ENCODE measurements at regions not wholly inside any gene's neighbourhood (a gene's known extent, or its start where the extent isn't known, plus 50 kb on each side); places are given as distances from the start of the nearest gene placed in this dataset.

DNA sequence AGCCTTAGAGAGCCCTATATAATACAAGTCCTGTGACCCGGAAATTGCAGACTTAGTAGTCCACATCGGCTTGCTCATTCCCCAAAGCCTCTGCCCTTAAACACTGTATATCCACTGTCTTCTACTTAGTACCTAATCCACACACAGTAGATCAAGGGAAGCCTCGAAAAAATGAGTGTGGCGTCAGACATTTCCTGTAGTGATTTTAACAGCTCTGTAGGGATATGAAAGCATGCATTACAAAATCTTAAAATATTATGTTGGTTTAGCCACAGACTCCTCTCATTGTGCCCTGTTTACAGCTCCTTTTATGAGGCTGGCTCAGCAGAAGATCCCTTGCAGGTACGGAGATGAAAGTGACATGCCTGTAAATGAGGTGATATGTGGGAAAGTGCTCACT is 416.3 kb downstream of the LIG4 start:
- no peaks in the 10 kb centered on the region for H3K9me2 ChIP-seq (ENCODE audit: insufficient read depth)
- BruUV-seq (replicated peaks): no TSS peak
- H3K4me3 ChIP-seq (replicated peaks in 1 of 2; ENCODE audit: low read depth in 1 of 2, low read length in 2 of 2): no peak overlapping the region
- no peaks in the 10 kb centered on the region for H3K36me3 ChIP-seq (ENCODE audit: control insufficient read depth in 1 of 2, insufficient read depth in 2 of 2, low read length in 2 of 2)
- TF ChIP-seq JUND (IDR thresholded peaks at IDR 0.05) (no peak), ZFX (IDR thresholded peaks at IDR 0.05) (no peak), ZNF274 (IDR thresholded peaks at IDR 0.05; ENCODE audit: low read depth, low read length) (no peak), ELF1 (IDR thresholded peaks at IDR 0.05; ENCODE audit: borderline replicate concordance, low read depth) (no peak), SRF (IDR thresholded peaks at IDR 0.05; ENCODE audit: low read depth) (no peak), SP1 (IDR thresholded peaks at IDR 0.05; ENCODE audit: low read depth) (no peak), POLR2AphosphoS5 (IDR thresholded peaks at IDR 0.05; ENCODE audit: low read depth, low read length) (no peak), YY1 (IDR thresholded peaks at IDR 0.05; ENCODE audit: extremely low read depth, insufficient replicate concordance, low read depth, low read length) (no peak), CBX3 (IDR thresholded peaks at IDR 0.05; ENCODE audit: low read depth) (no peak)
- TF ChIP-seq, protein P1, sequence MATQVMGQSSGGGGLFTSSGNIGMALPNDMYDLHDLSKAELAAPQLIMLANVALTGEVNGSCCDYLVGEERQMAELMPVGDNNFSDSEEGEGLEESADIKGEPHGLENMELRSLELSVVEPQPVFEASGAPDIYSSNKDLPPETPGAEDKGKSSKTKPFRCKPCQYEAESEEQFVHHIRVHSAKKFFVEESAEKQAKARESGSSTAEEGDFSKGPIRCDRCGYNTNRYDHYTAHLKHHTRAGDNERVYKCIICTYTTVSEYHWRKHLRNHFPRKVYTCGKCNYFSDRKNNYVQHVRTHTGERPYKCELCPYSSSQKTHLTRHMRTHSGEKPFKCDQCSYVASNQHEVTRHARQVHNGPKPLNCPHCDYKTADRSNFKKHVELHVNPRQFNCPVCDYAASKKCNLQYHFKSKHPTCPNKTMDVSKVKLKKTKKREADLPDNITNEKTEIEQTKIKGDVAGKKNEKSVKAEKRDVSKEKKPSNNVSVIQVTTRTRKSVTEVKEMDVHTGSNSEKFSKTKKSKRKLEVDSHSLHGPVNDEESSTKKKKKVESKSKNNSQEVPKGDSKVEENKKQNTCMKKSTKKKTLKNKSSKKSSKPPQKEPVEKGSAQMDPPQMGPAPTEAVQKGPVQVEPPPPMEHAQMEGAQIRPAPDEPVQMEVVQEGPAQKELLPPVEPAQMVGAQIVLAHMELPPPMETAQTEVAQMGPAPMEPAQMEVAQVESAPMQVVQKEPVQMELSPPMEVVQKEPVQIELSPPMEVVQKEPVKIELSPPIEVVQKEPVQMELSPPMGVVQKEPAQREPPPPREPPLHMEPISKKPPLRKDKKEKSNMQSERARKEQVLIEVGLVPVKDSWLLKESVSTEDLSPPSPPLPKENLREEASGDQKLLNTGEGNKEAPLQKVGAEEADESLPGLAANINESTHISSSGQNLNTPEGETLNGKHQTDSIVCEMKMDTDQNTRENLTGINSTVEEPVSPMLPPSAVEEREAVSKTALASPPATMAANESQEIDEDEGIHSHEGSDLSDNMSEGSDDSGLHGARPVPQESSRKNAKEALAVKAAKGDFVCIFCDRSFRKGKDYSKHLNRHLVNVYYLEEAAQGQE (IDR thresholded peaks at IDR 0.05; ENCODE audit: low read depth): no peak
- TF ChIP-seq, protein P2, sequence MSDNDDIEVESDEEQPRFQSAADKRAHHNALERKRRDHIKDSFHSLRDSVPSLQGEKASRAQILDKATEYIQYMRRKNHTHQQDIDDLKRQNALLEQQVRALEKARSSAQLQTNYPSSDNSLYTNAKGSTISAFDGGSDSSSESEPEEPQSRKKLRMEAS (IDR thresholded peaks at IDR 0.05): no peak
- TF ChIP-seq, protein P3, sequence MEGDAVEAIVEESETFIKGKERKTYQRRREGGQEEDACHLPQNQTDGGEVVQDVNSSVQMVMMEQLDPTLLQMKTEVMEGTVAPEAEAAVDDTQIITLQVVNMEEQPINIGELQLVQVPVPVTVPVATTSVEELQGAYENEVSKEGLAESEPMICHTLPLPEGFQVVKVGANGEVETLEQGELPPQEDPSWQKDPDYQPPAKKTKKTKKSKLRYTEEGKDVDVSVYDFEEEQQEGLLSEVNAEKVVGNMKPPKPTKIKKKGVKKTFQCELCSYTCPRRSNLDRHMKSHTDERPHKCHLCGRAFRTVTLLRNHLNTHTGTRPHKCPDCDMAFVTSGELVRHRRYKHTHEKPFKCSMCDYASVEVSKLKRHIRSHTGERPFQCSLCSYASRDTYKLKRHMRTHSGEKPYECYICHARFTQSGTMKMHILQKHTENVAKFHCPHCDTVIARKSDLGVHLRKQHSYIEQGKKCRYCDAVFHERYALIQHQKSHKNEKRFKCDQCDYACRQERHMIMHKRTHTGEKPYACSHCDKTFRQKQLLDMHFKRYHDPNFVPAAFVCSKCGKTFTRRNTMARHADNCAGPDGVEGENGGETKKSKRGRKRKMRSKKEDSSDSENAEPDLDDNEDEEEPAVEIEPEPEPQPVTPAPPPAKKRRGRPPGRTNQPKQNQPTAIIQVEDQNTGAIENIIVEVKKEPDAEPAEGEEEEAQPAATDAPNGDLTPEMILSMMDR (IDR thresholded peaks at IDR 0.05 in 2 of 3, conservative IDR thresholded peaks at IDR 0.05 in 1 of 3; ENCODE audit: borderline replicate concordance in 1 of 3, insufficient read depth in 1 of 3, low read depth in 2 of 3, low read length in 2 of 3): no peak
- peaks cover 4 to 19% of the 10 kb centered on the region in 2 experiments; a peak in 2 of 4 replicates for H3K9me3 ChIP-seq (ENCODE audit: control insufficient read depth in 1 of 2, insufficient read depth in 1 of 2, low read depth in 1 of 2, low read length in 2 of 2)
- ChIA-PET POLR2A (no interaction called here), CTCF (no interaction called here), RAD21 (ENCODE audit: low non-redundant PET in 1 of 2, low total read pairs in 2 of 2, uncharacterized antibody in 2 of 2, unreplicated experiment in 2 of 2) (no interaction called here)
- ATAC-seq: no peak
- H3K4me1 ChIP-seq (ENCODE audit: control insufficient read depth in 1 of 2, insufficient read depth in 2 of 2, low read length in 2 of 2): no peaks in the 10 kb centered on the region
- no peak overlapping the region for H3K9ac ChIP-seq (ENCODE audit: low read length)
- no peak overlapping the region for H3K4me2 ChIP-seq (ENCODE audit: low read length)
- H2AFZ ChIP-seq (ENCODE audit: low read depth, low read length, poor library complexity, severe bottlenecking): no peak overlapping the region
- no peak overlapping the region for H3K27ac ChIP-seq (ENCODE audit: low read depth, low read length)
- intact Hi-C loops (cut with micrococcal nuclease): no loop called here
- H3K27me3 ChIP-seq (ENCODE audit: insufficient read depth, low read length): no peaks in the 10 kb centered on the region
- H4K20me1 ChIP-seq (ENCODE audit: insufficient read depth): no peaks in the 10 kb centered on the region
- no peaks in the 10 kb centered on the region for H3K79me2 ChIP-seq (ENCODE audit: insufficient read depth, low read length)
- no peak for DNase-seq (ENCODE audit: low read depth, low spot score)
